ENCODE measurements at regions not wholly inside any gene's neighbourhood (a gene's known extent, or its start where the extent isn't known, plus 50 kb on each side); places are given as distances from the start of the nearest gene placed in this dataset.

DNA sequence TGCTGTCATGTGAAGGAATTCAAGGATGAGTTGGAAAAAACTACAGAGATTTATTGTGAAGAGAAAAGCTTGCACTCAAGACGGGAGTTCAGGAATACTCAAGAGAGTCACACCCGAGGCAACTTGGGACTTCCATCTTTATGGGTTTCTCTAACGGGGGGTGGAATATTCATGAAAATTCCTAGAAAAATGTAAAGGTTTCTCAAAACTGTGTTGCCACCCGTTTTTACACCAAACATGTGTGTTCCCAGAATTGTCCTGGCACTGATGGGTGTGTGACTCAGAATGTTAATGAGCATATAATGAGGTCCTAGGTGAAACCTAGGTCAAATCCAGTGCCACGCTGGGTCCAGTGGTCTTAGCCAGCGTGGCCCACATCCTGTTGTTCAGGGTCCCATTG is 381.5 kb downstream of the CDH26 start:
- no peak for FAIRE-seq
- no peaks in the 10 kb centered on the region for H3K23me2 ChIP-seq (ENCODE audit: low read depth, low read length)
- H3K4me1 ChIP-seq (replicated peaks in 1 of 4; ENCODE audit: control insufficient read depth in 3 of 4, insufficient read depth in 4 of 4, low read length in 3 of 4): no peaks in the 10 kb centered on the region
- peaks cover 8 to 47% of the 10 kb centered on the region in 2 experiments; a peak in 2 of 4 replicates for H3K9me3 ChIP-seq (ENCODE audit: insufficient read depth in 2 of 2, low read depth in 1 of 2, low read length in 1 of 2)
- no peaks in the 10 kb centered on the region for H4K20me1 ChIP-seq (replicated peaks in 1 of 2; ENCODE audit: control insufficient read depth in 1 of 2, insufficient read depth in 2 of 2, low read length in 2 of 2)
- no peaks in the 10 kb centered on the region for H3K79me2 ChIP-seq (ENCODE audit: control insufficient read depth in 1 of 2, insufficient read depth in 2 of 2, low read length in 2 of 2)
- H4K5ac ChIP-seq (ENCODE audit: insufficient read length, low read depth, low read length): no peak overlapping the region
- no peak overlapping the region for H3K4ac ChIP-seq (replicated peaks; ENCODE audit: insufficient read length, low read depth, low read length)
- no peak overlapping the region for H2BK20ac ChIP-seq (ENCODE audit: low read length)
- no peak overlapping the region for H2AK5ac ChIP-seq (ENCODE audit: low read depth, low read length)
- CTCF ChIA-PET (ENCODE audit: partially characterized antibody): no interaction called here
- no peak overlapping the region for H2BK12ac ChIP-seq (ENCODE audit: low read depth, low read length)
- H3K9ac ChIP-seq (replicated peaks in 1 of 4; ENCODE audit: extremely low read depth in 1 of 4, low read depth in 3 of 4, low read length in 3 of 4): no peak overlapping the region
- no peak overlapping the region for H3K56ac ChIP-seq (replicated peaks; ENCODE audit: insufficient read length, low read depth, low read length)
- H3K79me1 ChIP-seq (ENCODE audit: low read depth, low read length): no peaks in the 10 kb centered on the region
- H2BK15ac ChIP-seq (ENCODE audit: low read length): no peak overlapping the region
- WGBS, 2 experiments (ENCODE audit: extremely low coverage in 1 of 2, insufficient coverage in 1 of 2, insufficient read length in 1 of 2, insufficient replicate concordance in 2 of 2, low coverage in 1 of 2, low lambda C conversion rate in 2 of 2, missing lambda C conversion rate in 1 of 2): 74% methylated on average over 6 of the region's 6 CpGs; no CpG with 5 or more reads in 1 of the 2 experiments
- H3K4me3 ChIP-seq (ENCODE audit: extremely low read depth in 1 of 4, insufficient read depth in 2 of 4, low read depth in 3 of 4, low read length in 4 of 4): no peak overlapping the region
- H2BK5ac ChIP-seq (ENCODE audit: low read depth, low read length): no peak overlapping the region
- H2AFZ ChIP-seq (ENCODE audit: low read length): no peak overlapping the region
- no peak overlapping the region for H3K23ac ChIP-seq (ENCODE audit: insufficient read length)
- no peak overlapping the region for H4K91ac ChIP-seq (replicated peaks; ENCODE audit: insufficient read length, low read length)
- H3K14ac ChIP-seq (ENCODE audit: insufficient read length): no peak overlapping the region
- H4K8ac ChIP-seq (ENCODE audit: extremely low read depth, insufficient read depth, low read length): no peak overlapping the region
- POLR2A ChIA-PET (ENCODE audit: partially characterized antibody): no interaction called here
- H3K27ac ChIP-seq (ENCODE audit: low read depth, low read length): no peak overlapping the region
- H3K27me3 ChIP-seq (replicated peaks in 1 of 4; ENCODE audit: control insufficient read depth in 3 of 4, extremely low read depth in 1 of 4, insufficient read depth in 3 of 4, low read length in 3 of 4): no peaks in the 10 kb centered on the region
- no peak overlapping the region for H3K4me2 ChIP-seq (ENCODE audit: insufficient read depth in 1 of 2, low read depth in 2 of 2, low read length in 2 of 2)
- DNase-seq (ENCODE audit: low read depth in 1 of 2, low spot score in 2 of 2): no peak
- no peak overlapping the region for H2BK120ac ChIP-seq (replicated peaks; ENCODE audit: low read depth, low read length)
- H3K18ac ChIP-seq (ENCODE audit: extremely low read depth, low read length): no peak overlapping the region
- no peaks in the 10 kb centered on the region for H3K36me3 ChIP-seq (ENCODE audit: control insufficient read depth in 2 of 4, insufficient read depth in 4 of 4, low read length in 3 of 4)
- TF ChIP-seq SUZ12 (IDR thresholded peaks at IDR 0.05; ENCODE audit: low read length): no peak
- no peak for TF ChIP-seq CHD2 (IDR thresholded peaks at IDR 0.05; ENCODE audit: low read length)
- TF ChIP-seq, protein P1, sequence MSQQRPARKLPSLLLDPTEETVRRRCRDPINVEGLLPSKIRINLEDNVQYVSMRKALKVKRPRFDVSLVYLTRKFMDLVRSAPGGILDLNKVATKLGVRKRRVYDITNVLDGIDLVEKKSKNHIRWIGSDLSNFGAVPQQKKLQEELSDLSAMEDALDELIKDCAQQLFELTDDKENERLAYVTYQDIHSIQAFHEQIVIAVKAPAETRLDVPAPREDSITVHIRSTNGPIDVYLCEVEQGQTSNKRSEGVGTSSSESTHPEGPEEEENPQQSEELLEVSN (IDR thresholded peaks at IDR 0.05): no peak
- no peak for TF ChIP-seq SP4 (IDR thresholded peaks at IDR 0.05; ENCODE audit: low read length)
- TF ChIP-seq, protein P2, sequence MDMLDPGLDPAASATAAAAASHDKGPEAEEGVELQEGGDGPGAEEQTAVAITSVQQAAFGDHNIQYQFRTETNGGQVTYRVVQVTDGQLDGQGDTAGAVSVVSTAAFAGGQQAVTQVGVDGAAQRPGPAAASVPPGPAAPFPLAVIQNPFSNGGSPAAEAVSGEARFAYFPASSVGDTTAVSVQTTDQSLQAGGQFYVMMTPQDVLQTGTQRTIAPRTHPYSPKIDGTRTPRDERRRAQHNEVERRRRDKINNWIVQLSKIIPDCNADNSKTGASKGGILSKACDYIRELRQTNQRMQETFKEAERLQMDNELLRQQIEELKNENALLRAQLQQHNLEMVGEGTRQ (IDR thresholded peaks at IDR 0.05; ENCODE audit: low read length): no peak
- no peak for TF ChIP-seq EP300 (IDR thresholded peaks at IDR 0.05; ENCODE audit: borderline replicate concordance in 1 of 2, low read depth in 2 of 2, low read length in 2 of 2)
- no peak for TF ChIP-seq CTBP2 (IDR thresholded peaks at IDR 0.05; ENCODE audit: borderline replicate concordance, insufficient read depth, insufficient read length, low read length)

Data from H1 (cell line).